Osteocyte (in vitro differentiated cells): ENCODE measurements at regions not wholly inside any gene's neighbourhood (a gene's known extent, or its start where the extent isn't known, plus 50 kb on each side); places are given as distances from the start of the nearest gene placed in this dataset.

Source experiments
- DNase-seq: peaks from one replicate; pipeline ENCODE4 v3.0.0; 2021; ENCODE audit warnings: mixed read lengths; ENCODE audit not compliant: unreplicated experiment; ENCODE audit errors: extremely low spot score
- H3K27ac Mint-ChIP-seq: one replicate; pipeline ENCODE4 v1.8.0; 2021; ENCODE audit warnings: mild to moderate bottlenecking, mixed read lengths; ENCODE audit not compliant: unreplicated experiment
- H3K27me3 Mint-ChIP-seq: one replicate; pipeline ENCODE4 v1.8.0; 2021; ENCODE audit warnings: mixed read lengths; ENCODE audit not compliant: unreplicated experiment
- H3K36me3 Mint-ChIP-seq: one replicate; pipeline ENCODE4 v1.8.0; 2021; ENCODE audit warnings: mixed read lengths; ENCODE audit not compliant: unreplicated experiment
- H3K4me1 Mint-ChIP-seq: one replicate; pipeline ENCODE4 v1.8.0; 2021; ENCODE audit warnings: mixed read lengths; ENCODE audit not compliant: unreplicated experiment
- H3K4me3 Mint-ChIP-seq: one replicate; pipeline ENCODE4 v1.8.0; 2021; ENCODE audit warnings: mild to moderate bottlenecking, moderate library complexity, mixed read lengths; ENCODE audit not compliant: unreplicated experiment
- H3K9me3 Mint-ChIP-seq: one replicate; pipeline ENCODE4 v1.8.0; 2021; ENCODE audit warnings: mixed read lengths; ENCODE audit not compliant: unreplicated experiment
- CTCF ChIP-seq: fragments of 200-600 bp; sonication (generic); IDR thresholded peaks from 2 replicates; pipeline ENCODE4 v1.5.0; 2021; ENCODE audit warnings: antibody characterized with exemption, mild to moderate bottlenecking, moderate library complexity

- no peak for TF ChIP-seq CTCF
- H3K27ac Mint-ChIP-seq = no peak overlapping the region
- DNase-seq = no peak
- H3K4me1 Mint-ChIP-seq = no peaks in the 10 kb centered on the region
- peaks cover 8% of the 10 kb centered on the region for H3K27me3 Mint-ChIP-seq
- H3K9me3 Mint-ChIP-seq = peaks cover 3% of the 10 kb centered on the region
- no peak overlapping the region for H3K4me3 Mint-ChIP-seq
- no peaks in the 10 kb centered on the region for H3K36me3 Mint-ChIP-seq
These were observed 606.6 kb upstream of the ROBO1 start for GRCh38 chr3:80374423-80374822.

GRCh38 chr3:80368616-80369015 lies 600.8 kb upstream of the ROBO1 start:
- H3K27ac Mint-ChIP-seq = no peak overlapping the region
- peaks cover 3% of the 10 kb centered on the region for H3K9me3 Mint-ChIP-seq
- H3K4me1 Mint-ChIP-seq = no peaks in the 10 kb centered on the region
- DNase-seq = no peak
- no peak for TF ChIP-seq CTCF
- H3K36me3 Mint-ChIP-seq = no peaks in the 10 kb centered on the region
- H3K27me3 Mint-ChIP-seq = peaks cover 11% of the 10 kb centered on the region
- no peak overlapping the region for H3K4me3 Mint-ChIP-seq

- peaks cover 9% of the 10 kb centered on the region for H3K27me3 Mint-ChIP-seq
- H3K36me3 Mint-ChIP-seq = no peaks in the 10 kb centered on the region
- no peak for TF ChIP-seq CTCF
- H3K4me3 Mint-ChIP-seq = no peak overlapping the region
- H3K27ac Mint-ChIP-seq = no peak overlapping the region
- H3K9me3 Mint-ChIP-seq = no peaks in the 10 kb centered on the region
- no peak for DNase-seq
- no peaks in the 10 kb centered on the region for H3K4me1 Mint-ChIP-seq
These were observed 599.2 kb upstream of the ROBO1 start for GRCh38 chr3:80366808-80367548.

GRCh38 chr3:80357761-80358160 lies 590.0 kb upstream of the ROBO1 start:
- H3K9me3 Mint-ChIP-seq = no peaks in the 10 kb centered on the region
- H3K27me3 Mint-ChIP-seq = peaks cover 26% of the 10 kb centered on the region
- DNase-seq = no peak
- no peak overlapping the region for H3K4me3 Mint-ChIP-seq
- no peak overlapping the region for H3K27ac Mint-ChIP-seq
- TF ChIP-seq CTCF = no peak
- no peaks in the 10 kb centered on the region for H3K36me3 Mint-ChIP-seq
- H3K4me1 Mint-ChIP-seq = no peaks in the 10 kb centered on the region

GRCh38 chr3:80355144-80355543 lies 587.3 kb upstream of the ROBO1 start:
- Mint-ChIP-seq H3K4me3 (no peak overlapping the region), H3K27ac (no peak overlapping the region), H3K36me3 (no peaks in the 10 kb centered on the region), H3K27me3 (peaks cover 26% of the 10 kb centered on the region), H3K9me3 (no peaks in the 10 kb centered on the region), H3K4me1 (no peaks in the 10 kb centered on the region)
- no peak for TF ChIP-seq CTCF
- DNase-seq = no peak
